ENCODE measurements at regions not wholly inside any gene's neighbourhood (a gene's known extent, or its start where the extent isn't known, plus 50 kb on each side); places are given as distances from the start of the nearest gene placed in this dataset.

GRCh38 chr22:27214691-27215090, 557.3 kb downstream of the MIAT start:
- peaks cover 29% of the 10 kb centered on the region for H3K4me1 ChIP-seq (ENCODE audit: control insufficient read depth, insufficient read depth, low read length, unreplicated experiment)
- H3K79me2 ChIP-seq (ENCODE audit: control insufficient read depth, insufficient read depth, low read length, unreplicated experiment) = no peaks in the 10 kb centered on the region
- H3K27ac ChIP-seq (ENCODE audit: low read depth, low read length) = 0 out of 2 replicates have a peak overlapping the region, but pooled peaks have one; percentile 95
- no peaks in the 10 kb centered on the region for H3K27me3 ChIP-seq (ENCODE audit: insufficient read depth, low read length)
- H3K36me3 ChIP-seq (ENCODE audit: insufficient read depth, low read length) = no peaks in the 10 kb centered on the region
- no peak overlapping the region for H3K4me3 ChIP-seq (ENCODE audit: low read depth, low read length)
- no peak overlapping the region for H2AFZ ChIP-seq (ENCODE audit: low read length, unreplicated experiment)

- no peaks in the 10 kb centered on the region for H3K36me3 ChIP-seq (ENCODE audit: insufficient read depth, low read length)
- H3K27me3 ChIP-seq (ENCODE audit: insufficient read depth, low read length) = no peaks in the 10 kb centered on the region
- H3K4me3 ChIP-seq (ENCODE audit: low read depth, low read length) = no peak overlapping the region
- no peaks in the 10 kb centered on the region for H3K79me2 ChIP-seq (ENCODE audit: control insufficient read depth, insufficient read depth, low read length, unreplicated experiment)
- peaks cover 41% of the 10 kb centered on the region for H3K4me1 ChIP-seq (ENCODE audit: control insufficient read depth, insufficient read depth, low read length, unreplicated experiment)
- H2AFZ ChIP-seq (ENCODE audit: low read length, unreplicated experiment) = no peak overlapping the region
- no peak overlapping the region for H3K27ac ChIP-seq (ENCODE audit: low read depth, low read length)
Measured at GRCh38 chr22:27215871-27216270, 558.5 kb downstream of the MIAT start.

DNA sequence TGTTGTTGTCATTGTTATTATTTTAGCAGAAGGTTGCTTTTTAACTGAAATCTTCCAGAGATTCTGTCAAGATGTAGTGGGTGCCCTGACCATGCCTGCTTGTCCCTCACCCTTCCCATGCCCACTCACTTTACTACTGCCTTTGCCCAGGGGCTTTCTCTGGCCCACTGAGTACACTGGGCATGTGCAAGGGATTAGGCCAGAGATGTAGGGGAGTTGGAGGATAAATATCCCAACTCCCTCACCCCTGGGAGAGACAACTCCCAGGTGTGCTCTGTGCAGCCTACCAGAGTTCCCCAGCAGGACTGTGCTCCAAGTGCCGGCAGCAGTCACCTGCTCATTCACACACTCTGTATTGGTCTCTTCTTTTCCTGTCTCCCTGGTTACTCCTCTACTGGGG, 559.1 kb downstream of the MIAT start:
- Histone ChIP-seq H3K79me2 (ENCODE audit: control insufficient read depth, insufficient read depth, low read length, unreplicated experiment) (no peaks in the 10 kb centered on the region), H3K36me3 (ENCODE audit: insufficient read depth, low read length) (no peaks in the 10 kb centered on the region), H3K4me1 (ENCODE audit: control insufficient read depth, insufficient read depth, low read length, unreplicated experiment) (peaks cover 41% of the 10 kb centered on the region), H3K27me3 (ENCODE audit: insufficient read depth, low read length) (no peaks in the 10 kb centered on the region), H3K27ac (ENCODE audit: low read depth, low read length) (no peak overlapping the region), H2AFZ (ENCODE audit: low read length, unreplicated experiment) (no peak overlapping the region), H3K4me3 (ENCODE audit: low read depth, low read length) (no peak overlapping the region)

GRCh38 chr22:27217154-27217553, 559.8 kb downstream of the MIAT start:
- Histone ChIP-seq H3K27ac (ENCODE audit: low read depth, low read length) (no peak overlapping the region), H3K4me1 (ENCODE audit: control insufficient read depth, insufficient read depth, low read length, unreplicated experiment) (peaks cover 34% of the 10 kb centered on the region), H3K36me3 (ENCODE audit: insufficient read depth, low read length) (no peaks in the 10 kb centered on the region), H2AFZ (ENCODE audit: low read length, unreplicated experiment) (no peak overlapping the region), H3K4me3 (ENCODE audit: low read depth, low read length) (no peak overlapping the region), H3K27me3 (ENCODE audit: insufficient read depth, low read length) (no peaks in the 10 kb centered on the region), H3K79me2 (ENCODE audit: control insufficient read depth, insufficient read depth, low read length, unreplicated experiment) (no peaks in the 10 kb centered on the region)

GRCh38 chr22:27218012-27218920, 560.9 kb downstream of the MIAT start:
- no peak overlapping the region for H2AFZ ChIP-seq (ENCODE audit: low read length, unreplicated experiment)
- peaks cover 28% of the 10 kb centered on the region for H3K4me1 ChIP-seq (ENCODE audit: control insufficient read depth, insufficient read depth, low read length, unreplicated experiment)
- H3K4me3 ChIP-seq (ENCODE audit: low read depth, low read length) = no peak overlapping the region
- no peaks in the 10 kb centered on the region for H3K36me3 ChIP-seq (ENCODE audit: insufficient read depth, low read length)
- H3K79me2 ChIP-seq (ENCODE audit: control insufficient read depth, insufficient read depth, low read length, unreplicated experiment) = no peaks in the 10 kb centered on the region
- no peaks in the 10 kb centered on the region for H3K27me3 ChIP-seq (ENCODE audit: insufficient read depth, low read length)
- no peak overlapping the region for H3K27ac ChIP-seq (ENCODE audit: low read depth, low read length)

DNA sequence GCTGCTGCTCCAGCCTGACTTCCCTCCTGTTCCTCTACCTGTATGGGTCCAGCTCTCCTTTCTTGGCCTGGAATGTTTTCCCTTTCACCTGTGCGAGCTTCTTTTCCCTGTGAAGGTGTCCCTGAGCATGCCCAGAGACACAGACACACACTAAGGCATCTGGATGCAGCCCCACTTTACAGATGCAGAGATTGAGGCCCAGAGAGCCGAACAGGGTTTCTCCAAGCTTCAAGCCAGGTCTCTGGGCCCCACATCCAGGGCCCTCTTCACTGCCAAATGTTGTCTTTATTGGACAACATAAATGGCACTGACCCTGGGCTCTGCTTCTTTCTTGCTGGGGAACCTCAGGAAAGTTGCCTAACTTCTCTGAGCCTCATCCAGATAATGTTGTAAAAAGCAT, 561.6 kb downstream of the MIAT start:
- Histone ChIP-seq H3K4me1 (ENCODE audit: control insufficient read depth, insufficient read depth, low read length, unreplicated experiment) (peaks cover 24% of the 10 kb centered on the region), H3K4me3 (ENCODE audit: low read depth, low read length) (no peak overlapping the region), H3K27ac (ENCODE audit: low read depth, low read length) (no peak overlapping the region), H3K27me3 (ENCODE audit: insufficient read depth, low read length) (no peaks in the 10 kb centered on the region), H3K36me3 (ENCODE audit: insufficient read depth, low read length) (no peaks in the 10 kb centered on the region), H3K79me2 (ENCODE audit: control insufficient read depth, insufficient read depth, low read length, unreplicated experiment) (no peaks in the 10 kb centered on the region), H2AFZ (ENCODE audit: low read length, unreplicated experiment) (no peak overlapping the region)

GRCh38 chr22:27220339-27220738, 563.0 kb downstream of the MIAT start:
- Histone ChIP-seq H3K4me1 (ENCODE audit: control insufficient read depth, insufficient read depth, low read length, unreplicated experiment) (peaks cover 26% of the 10 kb centered on the region), H3K36me3 (ENCODE audit: insufficient read depth, low read length) (no peaks in the 10 kb centered on the region), H3K4me3 (ENCODE audit: low read depth, low read length) (no peak overlapping the region), H3K79me2 (ENCODE audit: control insufficient read depth, insufficient read depth, low read length, unreplicated experiment) (no peaks in the 10 kb centered on the region), H2AFZ (ENCODE audit: low read length, unreplicated experiment) (no peak overlapping the region), H3K27me3 (ENCODE audit: insufficient read depth, low read length) (no peaks in the 10 kb centered on the region), H3K27ac (ENCODE audit: low read depth, low read length) (peak overlapping the region; percentile 66)

DNA sequence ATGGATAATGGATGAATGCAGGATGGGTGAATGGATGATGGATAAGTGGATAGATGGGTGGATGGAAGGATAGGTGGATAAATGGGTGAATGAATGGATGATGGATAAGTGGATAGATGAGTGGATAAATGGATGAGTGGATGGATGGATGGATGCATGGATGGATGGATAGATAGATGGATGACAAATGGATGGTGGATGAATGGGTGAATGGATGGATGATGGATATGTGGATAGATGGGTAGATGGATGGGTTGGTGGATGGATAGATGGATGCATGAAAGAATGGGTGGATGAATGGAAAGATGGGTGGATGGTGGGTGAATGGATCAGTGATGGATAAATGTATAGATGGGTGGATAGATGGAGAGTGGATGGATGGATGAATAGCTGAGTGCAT, 564.8 kb downstream of the MIAT start:
- no peak overlapping the region for H2AFZ ChIP-seq (ENCODE audit: low read length, unreplicated experiment)
- H3K27ac ChIP-seq (ENCODE audit: low read depth, low read length) = no peak overlapping the region
- peaks cover 34% of the 10 kb centered on the region for H3K4me1 ChIP-seq (ENCODE audit: control insufficient read depth, insufficient read depth, low read length, unreplicated experiment)
- no peaks in the 10 kb centered on the region for H3K36me3 ChIP-seq (ENCODE audit: insufficient read depth, low read length)
- H3K27me3 ChIP-seq (ENCODE audit: insufficient read depth, low read length) = no peaks in the 10 kb centered on the region
- no peak overlapping the region for H3K4me3 ChIP-seq (ENCODE audit: low read depth, low read length)
- H3K79me2 ChIP-seq (ENCODE audit: control insufficient read depth, insufficient read depth, low read length, unreplicated experiment) = no peaks in the 10 kb centered on the region

DNA sequence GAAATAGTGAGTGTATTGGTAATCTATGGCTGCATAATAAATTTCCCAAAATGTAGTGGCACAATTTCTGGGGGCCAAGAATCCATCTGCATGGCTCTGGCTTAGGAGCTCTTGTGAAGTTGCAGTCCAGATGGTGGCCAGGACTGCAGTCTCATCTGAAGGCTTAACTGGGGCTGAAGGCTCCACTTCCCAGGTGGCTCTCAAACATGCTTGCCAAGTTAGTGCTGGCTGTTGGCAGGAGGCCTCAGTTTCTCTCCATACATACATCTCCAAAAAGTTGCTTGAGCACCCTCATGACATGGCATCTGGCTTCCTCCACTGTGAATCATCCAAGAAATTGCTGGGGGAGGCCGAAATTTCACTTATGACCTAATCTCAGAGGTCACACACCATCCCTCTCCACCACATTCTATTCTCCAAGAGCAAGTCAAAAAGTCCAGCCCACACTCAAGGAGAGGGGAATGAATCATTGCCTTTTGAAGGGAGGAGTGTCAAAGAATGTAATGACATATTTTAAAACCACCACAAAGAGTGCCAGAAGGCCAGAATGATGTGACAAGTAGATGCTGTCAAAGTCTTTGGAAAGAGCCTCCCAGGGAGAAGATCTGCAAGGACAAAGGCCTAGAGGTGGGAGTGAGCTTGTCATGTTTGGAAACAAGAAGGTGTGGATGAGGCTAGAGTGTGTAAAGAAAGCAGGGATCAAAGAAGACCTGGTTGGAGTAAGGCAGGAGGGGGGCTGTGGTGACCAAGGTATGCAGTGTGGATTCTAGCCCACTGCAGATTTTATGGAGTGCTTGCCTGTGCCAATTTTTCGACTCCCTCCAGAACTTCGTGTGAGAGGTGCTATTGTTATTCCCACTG, 566.2 kb downstream of the MIAT start:
- no peak overlapping the region for H2AFZ ChIP-seq (ENCODE audit: low read length, unreplicated experiment)
- no peaks in the 10 kb centered on the region for H3K36me3 ChIP-seq (ENCODE audit: insufficient read depth, low read length)
- H3K79me2 ChIP-seq (ENCODE audit: control insufficient read depth, insufficient read depth, low read length, unreplicated experiment) = no peaks in the 10 kb centered on the region
- peak overlapping the region; percentile 24; the same call in 1 of the 2 replicates for H3K4me3 ChIP-seq (ENCODE audit: low read depth, low read length)
- peak overlapping the region; percentile 86 for H3K27ac ChIP-seq (ENCODE audit: low read depth, low read length)
- no peaks in the 10 kb centered on the region for H3K27me3 ChIP-seq (ENCODE audit: insufficient read depth, low read length)
- peaks cover 34% of the 10 kb centered on the region for H3K4me1 ChIP-seq (ENCODE audit: control insufficient read depth, insufficient read depth, low read length, unreplicated experiment)

- peaks cover 32% of the 10 kb centered on the region for H3K4me1 ChIP-seq (ENCODE audit: control insufficient read depth, insufficient read depth, low read length, unreplicated experiment)
- H3K27ac ChIP-seq (ENCODE audit: low read depth, low read length) = peak overlapping the region; percentile 86
- H3K79me2 ChIP-seq (ENCODE audit: control insufficient read depth, insufficient read depth, low read length, unreplicated experiment) = no peaks in the 10 kb centered on the region
- no peaks in the 10 kb centered on the region for H3K27me3 ChIP-seq (ENCODE audit: insufficient read depth, low read length)
- no peaks in the 10 kb centered on the region for H3K36me3 ChIP-seq (ENCODE audit: insufficient read depth, low read length)
- H3K4me3 ChIP-seq (ENCODE audit: low read depth, low read length) = 0 out of 2 replicates have a peak overlapping the region, but pooled peaks have one; percentile 24
- H2AFZ ChIP-seq (ENCODE audit: low read length, unreplicated experiment) = no peak overlapping the region
Measured at GRCh38 chr22:27224485-27225374, 567.3 kb downstream of the MIAT start.
